Astrocyte (in vitro differentiated cells and primary cell): ENCODE measurements at regions not wholly inside any gene's neighbourhood (a gene's known extent, or its start where the extent isn't known, plus 50 kb on each side); places are given as distances from the start of the nearest gene placed in this dataset.

Source experiments
- DNase-seq: peaks from one replicate; pipeline ENCODE4 v3.0.0-alpha.2; 2010; ENCODE audit warnings: low read depth
- FAIRE-seq: peaks from 2 replicates; lab custom pipeline; 2011; peaks lifted over from hg19 to GRCh38; lab: Jason Lieb, UNC
- H2AFZ ChIP-seq: 2 replicates; pipeline ENCODE4 v1.6.0; 2012; ENCODE audit warnings: low read depth, low read length, inconsistent platforms
- H3K27ac ChIP-seq: 2 replicates; pipeline ENCODE4 v1.5.1; 2011; ENCODE audit warnings: low read depth, low read length, inconsistent platforms
- H3K27me3 ChIP-seq: 2 replicates; pipeline ENCODE4 v1.6.0; 2011; ENCODE audit warnings: low read length, inconsistent platforms; ENCODE audit not compliant: insufficient read depth
- H3K36me3 ChIP-seq: 2 replicates; pipeline ENCODE4 v1.5.1; 2011; ENCODE audit warnings: low read length, inconsistent platforms; ENCODE audit not compliant: insufficient read depth
- H3K4me1 ChIP-seq: 2 replicates; pipeline ENCODE4 v1.5.1; 2011; ENCODE audit warnings: low read length, inconsistent platforms; ENCODE audit not compliant: insufficient read depth
- H3K4me2 ChIP-seq: 2 replicates; pipeline ENCODE4 v1.6.0; 2012; ENCODE audit warnings: low read length, inconsistent platforms
- H3K4me3 ChIP-seq: 2 replicates; pipeline ENCODE4 v1.5.1; 2011; ENCODE audit warnings: low read depth, mild to moderate bottlenecking, low read length, inconsistent platforms; ENCODE audit not compliant: insufficient read depth
- H3K79me2 ChIP-seq: 2 replicates; pipeline ENCODE4 v1.6.0; 2012; ENCODE audit warnings: mild to moderate bottlenecking, low read length, inconsistent platforms; ENCODE audit not compliant: insufficient read depth
- H3K9ac ChIP-seq: 2 replicates; pipeline ENCODE4 v1.6.0; 2012; ENCODE audit warnings: mild to moderate bottlenecking, low read length, inconsistent platforms
- H3K9me3 ChIP-seq: 2 replicates; pipeline ENCODE4 v1.5.1; 2012; ENCODE audit warnings: low read depth, mild to moderate bottlenecking, low read length, inconsistent platforms; ENCODE audit not compliant: insufficient read depth
- H4K20me1 ChIP-seq: 2 replicates; pipeline ENCODE4 v1.6.0; 2012; ENCODE audit warnings: low read length, inconsistent platforms; ENCODE audit not compliant: insufficient read depth
- H3K27ac Mint-ChIP-seq: one replicate; pipeline ENCODE4 v1.8.0; 2021; ENCODE audit warnings: mild to moderate bottlenecking, mixed read lengths; ENCODE audit not compliant: unreplicated experiment
- H3K27me3 Mint-ChIP-seq: one replicate; pipeline ENCODE4 v1.8.0; 2021; ENCODE audit warnings: low read depth, mixed read lengths; ENCODE audit not compliant: unreplicated experiment
- H3K36me3 Mint-ChIP-seq: one replicate; pipeline ENCODE4 v1.8.0; 2021; ENCODE audit warnings: low read depth, mixed read lengths; ENCODE audit not compliant: unreplicated experiment
- H3K4me1 Mint-ChIP-seq: one replicate; pipeline ENCODE4 v1.8.0; 2021; ENCODE audit warnings: low read depth, mixed read lengths; ENCODE audit not compliant: unreplicated experiment
- H3K4me3 Mint-ChIP-seq: one replicate; pipeline ENCODE4 v1.8.0; 2021; ENCODE audit warnings: mild to moderate bottlenecking, moderate library complexity, mixed read lengths; ENCODE audit not compliant: unreplicated experiment
- H3K9me3 Mint-ChIP-seq: one replicate; pipeline ENCODE4 v1.8.0; 2021; ENCODE audit warnings: mild to moderate bottlenecking, mixed read lengths; ENCODE audit not compliant: unreplicated experiment
- EZH2 ChIP-seq: IDR thresholded peaks from 2 replicates; pipeline ENCODE4 v1.6.1; 2012; ENCODE audit warnings: mild to moderate bottlenecking, low read length, inconsistent platforms; ENCODE audit not compliant: insufficient read depth
- TF ChIP-seq, protein P1 (sequence below): IDR thresholded peaks from 2 replicates; pipeline ENCODE4 v1.5.1; 2011; ENCODE audit warnings: low read depth, mild to moderate bottlenecking, inconsistent platforms, low read length, moderate library complexity; ENCODE audit not compliant: insufficient read depth

DNA sequence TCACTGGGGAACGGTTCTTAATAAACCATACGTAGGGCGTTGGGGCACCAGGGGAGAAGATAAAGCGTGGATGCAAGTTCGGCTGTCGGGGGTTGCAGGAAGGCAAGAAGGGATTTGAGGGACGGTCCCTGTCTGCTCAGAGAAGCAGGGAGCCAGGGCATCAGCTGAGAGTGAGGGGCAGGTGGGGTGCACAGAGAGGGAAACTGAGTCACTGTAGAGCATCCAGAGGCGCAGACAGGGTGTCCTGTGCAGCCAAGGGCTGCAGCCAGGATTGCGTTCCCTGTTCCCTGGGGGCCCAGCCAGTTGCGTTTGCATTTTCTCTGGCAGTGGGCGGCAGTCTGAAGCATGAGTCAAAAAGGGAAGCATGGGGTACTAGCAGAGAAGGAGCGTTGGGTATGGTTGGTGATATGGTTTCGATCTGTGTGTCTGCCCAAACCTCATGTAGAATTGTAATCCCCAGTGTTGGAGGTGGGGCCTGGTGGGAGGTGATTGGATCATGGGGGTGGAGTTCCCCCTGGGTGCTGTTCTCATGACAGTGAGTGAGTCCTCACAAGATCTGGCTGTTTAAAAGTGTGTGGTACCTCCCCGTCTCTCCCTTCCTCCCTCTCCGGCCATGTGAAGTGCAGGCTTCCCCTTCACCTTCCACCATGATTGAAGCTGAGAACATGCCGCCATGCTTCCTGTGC lies 202.9 kb downstream of the NDUFA10 start:
- TF ChIP-seq, protein P1, sequence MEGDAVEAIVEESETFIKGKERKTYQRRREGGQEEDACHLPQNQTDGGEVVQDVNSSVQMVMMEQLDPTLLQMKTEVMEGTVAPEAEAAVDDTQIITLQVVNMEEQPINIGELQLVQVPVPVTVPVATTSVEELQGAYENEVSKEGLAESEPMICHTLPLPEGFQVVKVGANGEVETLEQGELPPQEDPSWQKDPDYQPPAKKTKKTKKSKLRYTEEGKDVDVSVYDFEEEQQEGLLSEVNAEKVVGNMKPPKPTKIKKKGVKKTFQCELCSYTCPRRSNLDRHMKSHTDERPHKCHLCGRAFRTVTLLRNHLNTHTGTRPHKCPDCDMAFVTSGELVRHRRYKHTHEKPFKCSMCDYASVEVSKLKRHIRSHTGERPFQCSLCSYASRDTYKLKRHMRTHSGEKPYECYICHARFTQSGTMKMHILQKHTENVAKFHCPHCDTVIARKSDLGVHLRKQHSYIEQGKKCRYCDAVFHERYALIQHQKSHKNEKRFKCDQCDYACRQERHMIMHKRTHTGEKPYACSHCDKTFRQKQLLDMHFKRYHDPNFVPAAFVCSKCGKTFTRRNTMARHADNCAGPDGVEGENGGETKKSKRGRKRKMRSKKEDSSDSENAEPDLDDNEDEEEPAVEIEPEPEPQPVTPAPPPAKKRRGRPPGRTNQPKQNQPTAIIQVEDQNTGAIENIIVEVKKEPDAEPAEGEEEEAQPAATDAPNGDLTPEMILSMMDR = no peak
- no peak for TF ChIP-seq EZH2
- H3K4me3 Mint-ChIP-seq = no peak overlapping the region
- H3K4me2 ChIP-seq = no peak overlapping the region
- H3K9me3 ChIP-seq = no peaks in the 10 kb centered on the region
- H3K36me3 Mint-ChIP-seq = no peaks in the 10 kb centered on the region
- peaks cover 45% of the 10 kb centered on the region for H3K27me3 Mint-ChIP-seq
- H3K9me3 Mint-ChIP-seq = peaks cover 6% of the 10 kb centered on the region
- H3K9ac ChIP-seq = no peak overlapping the region
- no peaks in the 10 kb centered on the region for H3K27me3 ChIP-seq
- no peak overlapping the region for H3K27ac Mint-ChIP-seq
- H3K27ac ChIP-seq = no peak overlapping the region
- H3K4me1 Mint-ChIP-seq = no peaks in the 10 kb centered on the region
- H3K4me1 ChIP-seq = no peaks in the 10 kb centered on the region
- no peak for FAIRE-seq
- H3K4me3 ChIP-seq = no peak overlapping the region
- no peak for DNase-seq
- H3K36me3 ChIP-seq = no peaks in the 10 kb centered on the region
- H4K20me1 ChIP-seq = no peaks in the 10 kb centered on the region
- no peak overlapping the region for H2AFZ ChIP-seq
- H3K79me2 ChIP-seq = no peaks in the 10 kb centered on the region

DNA sequence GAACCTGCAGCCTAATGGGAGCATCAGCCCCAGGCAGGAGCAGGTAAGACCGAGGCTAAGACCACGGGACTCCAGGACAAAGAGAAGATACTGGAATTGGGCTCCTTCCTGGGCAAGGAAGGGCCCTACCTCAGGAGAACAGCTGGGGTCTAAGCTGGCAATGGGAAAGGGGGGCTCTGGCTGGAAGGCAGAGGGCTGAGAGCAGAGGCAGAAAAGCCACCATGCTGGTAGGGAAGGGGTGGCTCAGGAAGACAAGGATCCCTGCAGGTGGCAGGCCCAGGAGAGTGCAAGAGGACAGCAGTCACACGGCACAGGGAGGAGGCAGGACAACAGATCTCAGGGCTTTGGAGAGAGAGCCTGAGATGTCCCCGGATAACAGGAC lies 203.5 kb downstream of the NDUFA10 start:
- Histone ChIP-seq H3K4me1 (no peaks in the 10 kb centered on the region), H3K9ac (no peak overlapping the region), H3K27ac (no peak overlapping the region), H3K27me3 (no peaks in the 10 kb centered on the region), H3K79me2 (no peaks in the 10 kb centered on the region), H4K20me1 (no peaks in the 10 kb centered on the region), H3K36me3 (no peaks in the 10 kb centered on the region), H3K4me2 (no peak overlapping the region), H3K4me3 (no peak overlapping the region), H3K9me3 (no peaks in the 10 kb centered on the region), H2AFZ (no peak overlapping the region)
- Mint-ChIP-seq H3K27me3 (peaks cover 43% of the 10 kb centered on the region), H3K36me3 (no peaks in the 10 kb centered on the region), H3K4me3 (no peak overlapping the region), H3K27ac (no peak overlapping the region), H3K4me1 (no peaks in the 10 kb centered on the region), H3K9me3 (peaks cover 6% of the 10 kb centered on the region)
- no peak for DNase-seq
- no peak for FAIRE-seq
- TF ChIP-seq, protein P1 = no peak

DNA sequence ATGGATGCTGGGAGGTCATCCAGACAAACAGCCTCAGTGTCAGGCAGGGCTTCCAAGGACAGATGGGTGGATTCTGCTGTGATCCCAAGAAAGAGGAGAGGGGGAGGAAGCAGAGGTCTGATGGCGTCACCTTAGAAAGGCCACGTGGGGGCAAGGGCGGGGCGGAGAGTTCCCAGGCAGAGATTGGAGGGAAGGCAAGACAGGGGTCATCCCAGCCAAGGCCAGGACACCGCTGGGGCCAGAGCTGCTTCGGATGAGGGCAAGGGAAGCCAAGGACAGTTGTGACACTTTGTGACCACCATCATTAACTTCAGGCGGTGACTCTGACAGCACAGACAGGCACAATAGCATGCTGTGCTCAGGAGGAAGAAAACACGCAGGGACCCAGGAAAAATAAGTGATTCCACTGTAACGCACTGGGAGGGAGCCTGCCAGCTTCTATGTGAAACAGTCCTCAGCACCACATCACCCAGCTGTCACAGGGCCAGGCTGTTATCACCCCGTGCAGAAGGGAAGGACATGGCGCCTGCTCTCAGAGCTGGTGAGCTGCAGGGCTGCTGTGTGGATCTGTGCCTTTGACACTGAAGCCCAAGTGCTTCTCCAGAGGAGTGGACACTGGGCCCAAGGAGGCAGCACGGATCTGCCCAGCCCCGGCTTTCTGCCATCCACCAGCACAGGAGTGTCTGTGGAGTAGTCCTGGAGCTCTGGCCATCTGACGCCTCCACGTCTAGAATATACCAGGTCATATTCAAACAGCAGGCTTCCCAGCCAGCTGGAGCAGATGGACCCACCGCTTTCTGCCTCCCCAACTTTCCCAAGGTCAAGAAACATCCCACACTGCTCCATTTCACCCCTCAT lies 204.1 kb downstream of the NDUFA10 start:
- H3K79me2 ChIP-seq = no peaks in the 10 kb centered on the region
- Mint-ChIP-seq H3K27me3 (peaks cover 37% of the 10 kb centered on the region), H3K9me3 (peaks cover 6% of the 10 kb centered on the region), H3K4me1 (no peaks in the 10 kb centered on the region), H3K27ac (no peak overlapping the region), H3K4me3 (no peak overlapping the region), H3K36me3 (no peaks in the 10 kb centered on the region)
- no peaks in the 10 kb centered on the region for H3K36me3 ChIP-seq
- TF ChIP-seq, protein P1 = no peak
- TF ChIP-seq EZH2 = no peak
- H3K27me3 ChIP-seq = no peaks in the 10 kb centered on the region
- H3K4me1 ChIP-seq = no peaks in the 10 kb centered on the region
- H2AFZ ChIP-seq = no peak overlapping the region
- no peaks in the 10 kb centered on the region for H4K20me1 ChIP-seq
- H3K9ac ChIP-seq = no peak overlapping the region
- no peak overlapping the region for H3K4me3 ChIP-seq
- FAIRE-seq (no peak), DNase-seq (no peak)
- H3K4me2 ChIP-seq = no peak overlapping the region
- no peak overlapping the region for H3K27ac ChIP-seq
- no peaks in the 10 kb centered on the region for H3K9me3 ChIP-seq
